MG63 (cell line): ENCODE measurements at regions not wholly inside any gene's neighbourhood (a gene's known extent, or its start where the extent isn't known, plus 50 kb on each side); places are given as distances from the start of the nearest gene placed in this dataset.

Experiments used
- DNase-seq: peaks from one replicate; pipeline ENCODE4 v3.0.0-alpha.2; 2020
- H3K27me3 ChIP-seq: fragments of 250-450 bp; sonication (Bioruptor Pico); 2 replicates; pipeline ENCODE4 v1.5.1; 2020; ENCODE audit warnings: mild to moderate bottlenecking, moderate library complexity
- H3K36me3 ChIP-seq: fragments of 250-450 bp; sonication (Bioruptor Pico); 2 replicates; pipeline ENCODE4 v1.5.1; 2020; ENCODE audit warnings: mild to moderate bottlenecking, moderate library complexity
- H3K4me3 ChIP-seq: fragments of 250-450 bp; sonication (Bioruptor Pico); 2 replicates; pipeline ENCODE4 v1.5.1; 2020; ENCODE audit warnings: mild to moderate bottlenecking, moderate library complexity
- H3K9me3 ChIP-seq: fragments of 250-450 bp; sonication (Bioruptor Pico); 2 replicates; pipeline ENCODE4 v1.5.1; 2020; ENCODE audit warnings: mild to moderate bottlenecking, moderate library complexity

- Histone ChIP-seq H3K36me3 (no peaks in the 10 kb centered on the region), H3K9me3 (no peaks in the 10 kb centered on the region), H3K4me3 (no peak overlapping the region), H3K27me3 (no peaks in the 10 kb centered on the region)
- DNase-seq = no peak
Measured at GRCh38 chr13:105276571-105276970, 1258.9 kb downstream of the EFNB2 start.

GRCh38 chr13:105273665-105274222 is 1261.7 kb downstream of the EFNB2 start:
- Histone ChIP-seq H3K27me3 (no peaks in the 10 kb centered on the region), H3K4me3 (no peak overlapping the region), H3K36me3 (no peaks in the 10 kb centered on the region), H3K9me3 (no peaks in the 10 kb centered on the region)
- no peak for DNase-seq

- H3K36me3 ChIP-seq = no peaks in the 10 kb centered on the region
- no peaks in the 10 kb centered on the region for H3K27me3 ChIP-seq
- H3K4me3 ChIP-seq = no peak overlapping the region
- no peak for DNase-seq
- H3K9me3 ChIP-seq = no peaks in the 10 kb centered on the region
Measured at GRCh38 chr13:105272660-105273631, 1262.5 kb downstream of the EFNB2 start.

GRCh38 chr13:105266615-105267014 is 1268.8 kb downstream of the EFNB2 start:
- DNase-seq = no peak
- H3K4me3 ChIP-seq = no peak overlapping the region
- H3K9me3 ChIP-seq = no peaks in the 10 kb centered on the region
- no peaks in the 10 kb centered on the region for H3K36me3 ChIP-seq
- H3K27me3 ChIP-seq = no peaks in the 10 kb centered on the region

GRCh38 chr13:105262579-105262978 is 1272.9 kb downstream of the EFNB2 start:
- Histone ChIP-seq H3K4me3 (no peak overlapping the region), H3K9me3 (no peaks in the 10 kb centered on the region), H3K27me3 (no peaks in the 10 kb centered on the region), H3K36me3 (no peaks in the 10 kb centered on the region)
- DNase-seq = no peak

- Histone ChIP-seq H3K27me3 (no peaks in the 10 kb centered on the region), H3K9me3 (no peaks in the 10 kb centered on the region), H3K4me3 (no peak overlapping the region), H3K36me3 (no peaks in the 10 kb centered on the region)
- no peak for DNase-seq
Measured at GRCh38 chr13:105259426-105259825, 1276.0 kb downstream of the EFNB2 start.

GRCh38 chr13:105255472-105255871 is 1280.0 kb downstream of the EFNB2 start:
- Histone ChIP-seq H3K27me3 (no peaks in the 10 kb centered on the region), H3K36me3 (no peaks in the 10 kb centered on the region), H3K4me3 (no peak overlapping the region), H3K9me3 (no peaks in the 10 kb centered on the region)
- no peak for DNase-seq

GRCh38 chr13:105251293-105251692 is 1284.2 kb downstream of the EFNB2 start:
- H3K4me3 ChIP-seq = no peak overlapping the region
- DNase-seq = no peak
- H3K36me3 ChIP-seq = no peaks in the 10 kb centered on the region
- H3K9me3 ChIP-seq = no peaks in the 10 kb centered on the region
- H3K27me3 ChIP-seq = no peaks in the 10 kb centered on the region

GRCh38 chr13:105247830-105248229 is 1287.6 kb downstream of the EFNB2 start:
- Histone ChIP-seq H3K4me3 (no peak overlapping the region), H3K36me3 (no peaks in the 10 kb centered on the region), H3K27me3 (no peaks in the 10 kb centered on the region), H3K9me3 (no peaks in the 10 kb centered on the region)
- no peak for DNase-seq

- H3K9me3 ChIP-seq = no peaks in the 10 kb centered on the region
Measured at GRCh38 chr13:105240371-105240770, 1295.1 kb downstream of the EFNB2 start.

GRCh38 chr13:105232439-105232838 is 1303.0 kb downstream of the EFNB2 start:
- no peak overlapping the region for H3K4me3 ChIP-seq
- no peaks in the 10 kb centered on the region for H3K27me3 ChIP-seq
- no peaks in the 10 kb centered on the region for H3K36me3 ChIP-seq
- no peak for DNase-seq
- no peaks in the 10 kb centered on the region for H3K9me3 ChIP-seq

More at GRCh38 chr13:105240371-105240770, 1295.1 kb downstream of the EFNB2 start:
- H3K4me3 ChIP-seq = no peak overlapping the region
- H3K36me3 ChIP-seq = no peaks in the 10 kb centered on the region
- DNase-seq = no peak
- H3K27me3 ChIP-seq = no peaks in the 10 kb centered on the region

GRCh38 chr13:105232006-105232405 is 1303.5 kb downstream of the EFNB2 start:
- Histone ChIP-seq H3K36me3 (no peaks in the 10 kb centered on the region), H3K9me3 (no peaks in the 10 kb centered on the region), H3K4me3 (no peak overlapping the region), H3K27me3 (no peaks in the 10 kb centered on the region)
- no peak for DNase-seq

- Histone ChIP-seq H3K27me3 (no peaks in the 10 kb centered on the region), H3K4me3 (no peak overlapping the region), H3K9me3 (no peaks in the 10 kb centered on the region), H3K36me3 (no peaks in the 10 kb centered on the region)
- no peak for DNase-seq
Measured at GRCh38 chr13:105231579-105231978, 1303.9 kb downstream of the EFNB2 start.

- no peaks in the 10 kb centered on the region for H3K27me3 ChIP-seq
- no peaks in the 10 kb centered on the region for H3K36me3 ChIP-seq
- no peak for DNase-seq
- H3K4me3 ChIP-seq = no peak overlapping the region
- no peaks in the 10 kb centered on the region for H3K9me3 ChIP-seq
Measured at GRCh38 chr13:105220881-105221280, 1314.6 kb downstream of the EFNB2 start.

GRCh38 chr13:105220063-105220462 is 1315.4 kb downstream of the EFNB2 start:
- Histone ChIP-seq H3K36me3 (no peaks in the 10 kb centered on the region), H3K27me3 (no peaks in the 10 kb centered on the region), H3K9me3 (no peaks in the 10 kb centered on the region), H3K4me3 (no peak overlapping the region)
- peak; percentile 20 for DNase-seq

GRCh38 chr13:105219651-105220050 is 1315.8 kb downstream of the EFNB2 start:
- no peak for DNase-seq
- no peak overlapping the region for H3K4me3 ChIP-seq
- H3K27me3 ChIP-seq = no peaks in the 10 kb centered on the region
- no peaks in the 10 kb centered on the region for H3K36me3 ChIP-seq
- H3K9me3 ChIP-seq = no peaks in the 10 kb centered on the region

GRCh38 chr13:105213512-105213911 is 1322.0 kb downstream of the EFNB2 start:
- no peak overlapping the region for H3K4me3 ChIP-seq

More at GRCh38 chr13:105213512-105213911, 1322.0 kb downstream of the EFNB2 start:
- DNase-seq = no peak
- Histone ChIP-seq H3K27me3 (no peaks in the 10 kb centered on the region), H3K9me3 (no peaks in the 10 kb centered on the region), H3K36me3 (no peaks in the 10 kb centered on the region)
